ENCODE measurements at regions not wholly inside any gene's neighbourhood (a gene's known extent, or its start where the extent isn't known, plus 50 kb on each side); places are given as distances from the start of the nearest gene placed in this dataset.

DNA sequence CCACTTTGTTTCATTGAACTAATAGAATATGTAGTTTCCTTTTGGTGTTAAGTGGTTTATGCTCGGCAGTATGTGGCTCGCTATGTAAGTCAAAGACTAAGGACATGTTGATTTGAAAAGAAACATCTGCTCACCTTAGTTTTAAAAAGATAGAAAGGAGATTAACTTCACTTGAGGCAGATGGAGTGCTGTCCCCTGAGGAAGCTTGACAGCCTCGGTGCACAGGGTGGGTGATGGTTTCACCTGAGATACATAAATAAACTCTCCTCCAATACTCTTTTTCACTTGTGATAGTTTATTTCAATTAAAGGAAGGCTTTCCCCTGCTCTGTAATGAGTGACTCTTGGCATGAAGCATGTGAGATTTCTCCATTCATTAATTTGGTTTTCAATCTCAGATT is 70.8 kb upstream of the FMN2 start:
- H3K36me3 ChIP-seq (ENCODE audit: control insufficient read depth, insufficient read depth, low read length), result no peaks in the 10 kb centered on the region
- WGBS (ENCODE audit: insufficient coverage, low coverage, missing lambda C conversion rate), result 0% methylated on average over 3 of the region's 3 CpGs
- no peaks in the 10 kb centered on the region for H3K79me2 ChIP-seq (ENCODE audit: control insufficient read depth, insufficient read depth, low read length)
- H2AFZ ChIP-seq (ENCODE audit: low read depth, low read length), result no peak overlapping the region
- no peaks in the 10 kb centered on the region for H3K9me1 ChIP-seq (ENCODE audit: control insufficient read depth, insufficient read depth, low read length)
- intact Hi-C loops (cut with micrococcal nuclease) (no loop called here), in situ Hi-C loops (cut with MboI) (no loop called here)
- no peak overlapping the region for H3K4me3 ChIP-seq
- BruUV-seq (replicated peaks), result no TSS peak
- FAIRE-seq (no peak), DNase-seq (ENCODE audit: extremely low read depth in 1 of 4, low spot score in 3 of 4) (no peak), ATAC-seq (no peak)
- H3K4me2 ChIP-seq (ENCODE audit: insufficient read depth, low read length), result no peak overlapping the region
- H3K27me3 ChIP-seq (ENCODE audit: control insufficient read depth in 2 of 2, insufficient read depth in 2 of 2, low read length in 2 of 2), result no peaks in the 10 kb centered on the region
- no peaks in the 10 kb centered on the region for H3K9me3 ChIP-seq (replicated peaks; ENCODE audit: control insufficient read depth, insufficient read depth, low read depth, low read length)
- ChIA-PET POLR2A (no interaction called here), CTCF (ENCODE audit: low intra/inter-chr PET ratio) (no interaction called here)
- H3K4me1 ChIP-seq (replicated peaks in 1 of 2; ENCODE audit: control insufficient read depth in 2 of 2, insufficient read depth in 2 of 2, low read length in 2 of 2), result no peaks in the 10 kb centered on the region
- H3K27ac ChIP-seq (ENCODE audit: extremely low read depth, low read depth, low read length), result no peak overlapping the region
- no peaks in the 10 kb centered on the region for H4K20me1 ChIP-seq (replicated peaks; ENCODE audit: control insufficient read depth, insufficient read depth, low read length)
- no peak overlapping the region for H3K9ac ChIP-seq (ENCODE audit: insufficient read depth in 1 of 2, low read depth in 2 of 2, low read length in 2 of 2)
- TF ChIP-seq ZNF830 (CRISPR knock-in tag; IDR thresholded peaks at IDR 0.05) (no peak), PHF8 (IDR thresholded peaks at IDR 0.05; ENCODE audit: borderline replicate concordance, low read length) (no peak), SMAD4 (CRISPR knock-in tag; conservative IDR thresholded peaks at IDR 0.05) (no peak), CHAMP1 (IDR thresholded peaks at IDR 0.05) (no peak), GABPB1 (CRISPR knock-in tag; IDR thresholded peaks at IDR 0.05) (no peak), SOX6 (IDR thresholded peaks at IDR 0.05) (no peak), POLR2AphosphoS5 (IDR thresholded peaks at IDR 0.05; ENCODE audit: control insufficient read depth, insufficient read depth, low read depth, low read length) (no peak), REST (IDR thresholded peaks at IDR 0.05; ENCODE audit: borderline replicate concordance) (no peak), REST (CRISPR knock-in tag; IDR thresholded peaks at IDR 0.05; ENCODE audit: low read depth) (no peak), KDM5B (IDR thresholded peaks at IDR 0.05; ENCODE audit: insufficient replicate concordance, low read depth, low read length) (no peak)
- TF ChIP-seq, protein P1, sequence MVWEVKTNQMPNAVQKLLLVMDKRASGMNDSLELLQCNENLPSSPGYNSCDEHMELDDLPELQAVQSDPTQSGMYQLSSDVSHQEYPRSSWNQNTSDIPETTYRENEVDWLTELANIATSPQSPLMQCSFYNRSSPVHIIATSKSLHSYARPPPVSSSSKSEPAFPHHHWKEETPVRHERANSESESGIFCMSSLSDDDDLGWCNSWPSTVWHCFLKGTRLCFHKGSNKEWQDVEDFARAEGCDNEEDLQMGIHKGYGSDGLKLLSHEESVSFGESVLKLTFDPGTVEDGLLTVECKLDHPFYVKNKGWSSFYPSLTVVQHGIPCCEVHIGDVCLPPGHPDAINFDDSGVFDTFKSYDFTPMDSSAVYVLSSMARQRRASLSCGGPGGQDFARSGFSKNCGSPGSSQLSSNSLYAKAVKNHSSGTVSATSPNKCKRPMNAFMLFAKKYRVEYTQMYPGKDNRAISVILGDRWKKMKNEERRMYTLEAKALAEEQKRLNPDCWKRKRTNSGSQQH (CRISPR knock-in tag; IDR thresholded peaks at IDR 0.05), result no peak

Measured in K562 (cell line).